ENCODE measurements at regions not wholly inside any gene's neighbourhood (a gene's known extent, or its start where the extent isn't known, plus 50 kb on each side); places are given as distances from the start of the nearest gene placed in this dataset.

- TF ChIP-seq CTCF (IDR thresholded peaks at IDR 0.05) (no peak), RCOR1 (IDR thresholded peaks at IDR 0.05; ENCODE audit: low read depth, low read length) (no peak), RFX5 (IDR thresholded peaks at IDR 0.05) (no peak), MAFK (IDR thresholded peaks at IDR 0.05; ENCODE audit: partially characterized antibody) (no peak), CHD2 (IDR thresholded peaks at IDR 0.05; ENCODE audit: low read length, partially characterized antibody) (no peak), E2F6 (IDR thresholded peaks at IDR 0.05; ENCODE audit: borderline replicate concordance, low read depth) (no peak), SREBF2 (IDR thresholded peaks at IDR 0.05) (no peak), HMGXB4 (CRISPR knock-in tag; IDR thresholded peaks at IDR 0.05; ENCODE audit: borderline replicate concordance) (no peak), POLR2A (IDR thresholded peaks at IDR 0.05; ENCODE audit: low read length) (no peak)
Observed at GRCh38 chr1:193552274-193552673, 365.9 kb upstream of the B3GALT2 start.

All from A549 (cell line).